ENCODE measurements at regions not wholly inside any gene's neighbourhood (a gene's known extent, or its start where the extent isn't known, plus 50 kb on each side); places are given as distances from the start of the nearest gene placed in this dataset.

DNA sequence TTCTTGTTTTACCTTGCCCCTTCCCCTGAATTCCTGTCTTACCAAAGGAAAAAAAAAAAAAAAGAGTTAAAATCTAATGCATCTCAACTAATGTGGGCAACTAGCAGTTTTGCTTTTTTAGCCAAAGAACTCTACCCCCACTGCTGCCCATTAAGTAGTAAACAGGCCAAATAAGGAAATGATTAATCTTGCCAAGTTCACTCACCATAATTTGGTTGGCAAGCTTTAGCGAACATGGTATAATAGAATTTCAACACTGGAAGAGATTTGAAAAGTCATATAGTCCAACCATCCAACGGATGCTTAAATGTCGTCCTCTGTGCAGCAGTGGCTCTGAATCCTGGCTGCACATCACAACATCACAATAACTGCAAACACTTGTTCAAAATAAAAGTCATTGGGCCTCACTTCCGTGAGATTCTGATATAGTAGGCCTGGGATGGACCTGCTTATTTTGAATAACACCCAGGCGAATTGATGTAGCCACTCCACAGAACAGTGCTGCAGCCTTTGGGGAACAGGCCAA lies 142.0 kb upstream of the UBE2E1 start:
- DNase-seq (ENCODE audit: low read depth in 3 of 3, low spot score in 2 of 3): no peak

GRCh38 chr3:23664459-23664858 lies 141.3 kb upstream of the UBE2E1 start:
- DNase-seq (ENCODE audit: low read depth in 3 of 3, low spot score in 2 of 3): no peak

DNA sequence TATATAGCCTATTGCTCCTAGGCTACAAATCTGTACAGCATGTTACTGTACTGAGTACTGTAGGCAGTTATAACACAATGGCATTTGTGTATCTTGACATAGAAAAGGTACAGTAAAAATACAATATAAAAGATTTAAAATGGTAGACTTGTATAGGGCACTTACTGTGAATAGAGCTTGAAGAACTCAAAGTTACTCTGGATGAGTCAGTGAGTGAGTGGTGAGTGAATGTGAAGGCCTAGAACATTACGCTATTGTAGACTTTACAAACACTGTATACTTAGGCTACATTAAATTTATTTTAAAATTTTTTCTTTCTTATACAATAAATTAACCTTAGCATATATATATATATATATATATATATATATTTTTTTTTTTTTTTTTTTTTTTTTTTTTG lies 140.0 kb upstream of the UBE2E1 start:
- no peak for DNase-seq (ENCODE audit: low read depth in 3 of 3, low spot score in 2 of 3)

DNA sequence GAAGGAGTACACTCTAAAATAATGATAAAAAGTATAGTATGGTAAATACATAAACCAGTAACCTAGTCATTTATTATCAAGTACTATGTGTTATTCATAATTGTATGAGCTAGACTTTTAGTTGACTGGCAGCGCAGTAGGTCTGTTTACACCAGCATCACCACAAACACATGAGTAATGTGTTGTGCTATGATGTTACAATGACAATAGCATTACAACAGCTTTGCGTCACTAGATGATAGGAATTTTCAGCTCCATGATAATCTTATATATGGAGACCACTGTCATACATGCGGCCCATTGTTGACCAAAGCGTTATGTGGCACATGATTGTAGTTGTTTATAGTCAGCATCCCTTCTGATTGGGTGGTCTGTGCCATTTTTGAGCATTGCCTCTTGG lies 138.9 kb upstream of the UBE2E1 start:
- DNase-seq (ENCODE audit: low read depth in 3 of 3, low spot score in 2 of 3): no peak

- no peak for DNase-seq (ENCODE audit: low read depth in 3 of 3, low spot score in 2 of 3)
Observed at GRCh38 chr3:23667536-23668429, 138.0 kb upstream of the UBE2E1 start.

GRCh38 chr3:23668430-23668904 lies 137.3 kb upstream of the UBE2E1 start:
- DNase-seq (ENCODE audit: low read depth in 3 of 3, low spot score in 2 of 3): no peak

DNA sequence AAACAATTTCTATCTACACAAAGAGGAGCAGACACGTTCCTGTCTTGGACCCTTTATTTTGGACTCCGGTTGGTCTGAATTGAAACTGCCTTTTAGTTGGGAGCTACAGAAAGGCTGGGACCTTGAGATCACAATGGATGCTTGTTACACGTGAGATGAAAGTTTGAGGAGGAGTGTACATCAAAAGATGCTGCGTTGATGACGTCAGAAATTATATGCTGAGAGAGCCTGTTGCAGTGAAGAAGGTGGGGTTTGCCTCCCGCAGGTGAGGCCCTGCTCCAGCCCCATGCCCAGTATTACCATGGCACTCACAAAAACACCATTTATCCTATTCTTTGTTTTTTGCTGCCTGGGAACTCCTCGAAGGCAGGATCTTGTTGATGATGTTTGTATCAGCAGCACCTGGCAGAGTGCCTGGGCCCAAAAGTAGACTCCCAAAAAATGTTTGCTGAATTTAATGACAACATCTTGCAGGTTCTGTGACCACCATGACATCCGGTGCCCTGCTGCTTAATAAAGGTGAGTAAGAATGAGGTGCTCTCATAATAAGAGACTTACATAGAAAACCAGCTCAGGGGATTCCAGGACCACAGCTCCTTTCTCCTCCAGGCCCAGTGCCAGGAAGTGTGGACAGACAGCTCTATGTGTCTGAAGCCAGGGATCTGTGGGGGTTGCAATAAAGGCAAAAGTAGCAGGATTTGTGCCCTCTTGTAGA lies 136.1 kb upstream of the UBE2E1 start:
- no peak for DNase-seq (ENCODE audit: low read depth in 3 of 3, low spot score in 2 of 3)

DNA sequence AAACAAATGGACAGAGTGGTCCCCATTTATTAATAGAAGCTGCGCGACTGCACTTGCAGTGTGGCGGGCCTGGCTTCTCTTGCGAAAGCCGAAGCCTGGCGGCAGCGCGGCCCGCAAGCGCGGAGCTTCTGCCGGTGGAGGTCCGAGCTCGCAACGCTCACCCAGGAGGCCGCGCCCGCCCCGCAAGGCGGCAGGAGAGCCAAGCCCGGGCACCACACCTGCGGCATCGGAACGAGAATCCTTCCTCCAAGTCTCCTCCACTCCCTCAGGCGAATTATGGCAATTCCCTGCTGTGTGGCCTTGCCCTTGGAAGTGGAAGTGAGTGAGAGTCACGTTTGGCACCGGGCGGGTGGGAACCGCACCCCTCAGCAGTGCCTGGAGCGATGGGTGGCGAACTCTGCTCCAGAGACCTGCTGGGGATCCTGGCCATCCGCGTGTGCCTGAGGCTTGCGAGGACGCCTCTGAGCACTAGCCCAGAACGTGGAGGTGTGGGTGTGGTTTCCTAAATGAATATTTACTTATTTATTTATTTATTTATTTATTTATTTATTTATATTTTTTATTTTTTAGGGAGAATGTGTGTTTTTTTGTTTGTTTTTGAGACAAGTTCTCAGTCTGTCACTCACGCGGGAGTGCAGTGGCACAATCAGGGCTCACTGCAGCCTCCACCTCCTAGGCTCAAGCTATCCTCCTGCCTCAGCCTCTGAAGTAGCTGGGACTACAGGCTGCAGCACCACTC lies 133.7 kb upstream of the UBE2E1 start:
- no peak for DNase-seq (ENCODE audit: low read depth in 3 of 3, low spot score in 2 of 3)

- no peak for DNase-seq (ENCODE audit: low read depth in 3 of 3, low spot score in 2 of 3)
Observed at GRCh38 chr3:23672628-23673027, 133.1 kb upstream of the UBE2E1 start.

- no peak for DNase-seq (ENCODE audit: low read depth in 3 of 3, low spot score in 2 of 3)
Observed at GRCh38 chr3:23675010-23675409, 130.7 kb upstream of the UBE2E1 start.

DNA sequence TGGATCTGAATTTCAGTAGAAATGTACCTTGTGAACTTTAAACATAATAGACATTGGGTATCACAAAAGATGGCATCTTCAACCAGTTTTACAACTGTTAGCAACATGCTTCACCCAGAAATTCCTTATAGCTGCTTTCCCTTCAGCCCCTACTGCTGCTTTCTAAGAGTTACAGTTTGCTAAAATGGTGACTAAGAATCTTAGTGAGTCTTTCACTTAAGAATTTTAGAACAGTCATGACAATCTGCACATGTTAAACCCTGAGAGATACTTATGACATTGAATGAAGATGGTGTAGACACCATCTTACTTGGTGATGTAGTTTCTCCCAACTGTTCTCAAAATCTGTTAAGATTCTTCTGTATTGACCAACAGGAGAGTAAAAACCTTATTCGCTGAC lies 129.7 kb upstream of the UBE2E1 start:
- DNase-seq (ENCODE audit: low read depth in 3 of 3, low spot score in 2 of 3): no peak

DNA sequence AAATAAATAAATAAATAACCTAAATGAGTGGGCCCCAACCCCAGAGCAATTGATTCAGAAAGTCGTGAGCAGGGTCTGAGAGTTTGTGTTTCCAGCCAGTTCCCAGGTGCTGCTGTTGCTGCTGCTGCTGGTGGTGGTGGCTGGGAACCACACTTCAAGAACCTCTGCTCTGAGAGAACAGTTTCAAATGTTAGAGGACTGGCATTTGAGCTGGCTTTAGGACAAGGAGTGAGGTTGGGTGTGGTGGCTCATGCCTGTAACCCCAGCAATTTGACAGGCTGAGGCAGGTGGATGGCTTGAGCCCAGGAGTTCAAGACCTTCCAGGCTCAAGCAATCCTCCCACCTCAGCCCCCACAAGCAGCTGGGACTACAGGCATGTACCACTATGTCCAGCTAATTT lies 123.1 kb upstream of the UBE2E1 start:
- DNase-seq (ENCODE audit: low read depth in 3 of 3, low spot score in 2 of 3): no peak

DNA sequence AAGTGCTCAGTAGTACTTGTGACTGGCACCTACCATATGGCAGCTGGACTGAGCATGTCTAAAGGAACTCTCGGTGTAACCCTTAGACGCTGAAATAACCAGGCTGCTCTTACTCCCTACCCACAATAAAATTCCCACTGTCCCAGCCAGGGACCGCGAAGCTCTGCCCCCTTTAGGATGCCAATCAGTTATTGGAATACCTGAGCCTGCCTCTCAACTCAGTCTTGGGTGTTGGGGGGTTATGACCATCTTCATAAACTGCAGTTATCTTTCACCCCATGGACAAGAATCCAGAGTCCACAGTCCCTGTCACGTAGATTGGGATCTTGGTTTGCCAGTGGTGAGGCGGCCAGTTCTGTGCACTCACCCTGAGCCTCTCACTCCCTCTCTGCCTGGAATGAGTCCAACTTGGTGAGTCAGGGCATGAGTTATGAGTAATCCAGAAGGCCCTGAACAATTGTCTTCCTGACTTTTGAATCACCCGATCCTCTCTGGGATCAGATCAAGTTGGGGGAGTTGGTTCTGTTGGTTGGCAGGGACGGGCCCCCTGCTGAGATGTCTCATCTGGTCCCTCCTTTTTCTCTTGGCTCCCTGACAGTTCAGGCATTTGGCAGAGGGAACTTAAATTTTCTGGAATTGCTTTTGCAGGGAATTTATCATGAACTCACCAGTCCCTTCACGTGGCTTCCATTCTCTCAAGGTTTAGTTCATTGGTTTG lies 120.1 kb upstream of the UBE2E1 start:
- DNase-seq (ENCODE audit: low read depth in 3 of 3, low spot score in 2 of 3): peak in 1 of 3 donors; percentile 35

DNA sequence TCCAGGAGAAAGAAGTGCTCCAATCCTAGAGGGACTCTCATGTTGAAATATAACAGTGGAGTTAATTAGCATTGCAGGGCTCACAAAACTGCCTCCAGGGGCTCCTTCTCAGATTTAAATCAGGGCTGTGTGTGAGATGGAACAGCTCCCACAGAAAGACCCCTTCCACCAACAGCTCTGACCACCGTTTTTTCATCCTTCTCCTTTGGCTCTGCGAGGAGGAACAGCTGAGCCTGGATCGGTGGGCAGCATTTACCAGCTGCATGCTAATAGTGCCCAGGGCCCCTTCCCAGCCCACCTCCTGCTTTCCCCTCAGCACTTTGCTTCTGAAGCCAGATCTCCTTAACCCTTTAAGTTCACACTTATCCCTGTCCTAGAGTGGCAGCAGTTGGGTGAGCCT lies 119.2 kb upstream of the UBE2E1 start:
- no peak for DNase-seq (ENCODE audit: low read depth in 3 of 3, low spot score in 2 of 3)

DNA sequence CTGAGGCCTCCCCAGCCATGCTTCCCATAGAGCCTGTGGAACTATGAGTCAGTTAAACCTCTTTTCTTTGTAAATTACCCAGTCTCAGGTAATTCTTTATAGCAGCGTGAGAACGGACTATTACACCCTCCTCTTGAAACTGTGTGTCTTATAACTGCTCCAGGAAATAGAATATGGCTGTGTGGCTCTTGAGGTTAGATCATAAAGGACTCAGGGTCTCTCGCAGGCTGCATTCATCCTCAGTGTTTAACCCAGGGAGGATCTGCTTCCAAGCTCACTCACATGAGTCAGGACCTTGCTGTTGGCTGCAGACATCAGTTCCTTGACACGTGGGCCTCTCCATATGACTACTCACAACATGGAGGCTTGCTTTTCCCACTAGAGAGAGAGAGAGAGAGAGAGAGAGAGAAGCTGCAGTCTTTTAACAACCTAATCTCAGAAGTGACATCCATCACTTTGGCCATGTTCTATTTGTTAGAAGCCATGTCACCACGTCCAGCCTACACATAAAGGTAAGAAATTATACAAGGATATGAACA lies 114.3 kb upstream of the UBE2E1 start:
- DNase-seq (ENCODE audit: low read depth in 3 of 3, low spot score in 2 of 3): no peak

- no peak for DNase-seq (ENCODE audit: low read depth in 3 of 3, low spot score in 2 of 3)
Observed at GRCh38 chr3:23696842-23697241, 108.9 kb upstream of the UBE2E1 start.

GRCh38 chr3:23697416-23697815 lies 108.3 kb upstream of the UBE2E1 start:
- no peak for DNase-seq (ENCODE audit: low read depth in 3 of 3, low spot score in 2 of 3)

- DNase-seq (ENCODE audit: low read depth in 3 of 3, low spot score in 2 of 3): no peak
Observed at GRCh38 chr3:23698652-23699313, 107.0 kb upstream of the UBE2E1 start.

DNA sequence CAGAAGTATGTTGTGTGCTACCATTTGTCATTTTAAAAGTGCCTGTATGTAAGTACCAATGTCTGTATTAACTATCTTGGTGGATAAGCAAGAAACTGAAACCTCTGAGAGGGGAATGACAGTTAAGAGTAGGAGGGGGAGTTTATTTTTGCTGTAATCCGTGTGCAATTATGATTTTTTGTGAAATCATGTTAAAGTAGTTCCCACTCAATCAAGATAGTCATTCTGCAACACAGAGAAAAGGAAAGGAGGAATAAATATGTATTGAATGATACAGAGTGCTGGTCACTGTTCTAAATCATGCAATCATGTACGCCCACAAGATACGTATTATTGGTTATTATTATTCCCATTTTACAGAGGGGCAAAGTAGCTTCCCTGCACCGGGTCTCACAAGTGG lies 105.1 kb upstream of the UBE2E1 start:
- no peak for DNase-seq (ENCODE audit: low read depth in 3 of 3, low spot score in 2 of 3)
